GM19467 (cell line): ENCODE measurements at regions not wholly inside any gene's neighbourhood (a gene's known extent, or its start where the extent isn't known, plus 50 kb on each side); places are given as distances from the start of the nearest gene placed in this dataset.

ENCODE experiments used
- ATAC-seq: cut with Tn5 transposase; IDR thresholded peaks from one replicate; pipeline ENCODE4 v1.9.1; 2021; ENCODE audit warnings: mild to moderate bottlenecking, moderate library complexity; ENCODE audit not compliant: unreplicated experiment

- no peak for ATAC-seq
Measured at GRCh38 chr11:80827781-80828180, 1387.0 kb upstream of the TENM4 start.

DNA sequence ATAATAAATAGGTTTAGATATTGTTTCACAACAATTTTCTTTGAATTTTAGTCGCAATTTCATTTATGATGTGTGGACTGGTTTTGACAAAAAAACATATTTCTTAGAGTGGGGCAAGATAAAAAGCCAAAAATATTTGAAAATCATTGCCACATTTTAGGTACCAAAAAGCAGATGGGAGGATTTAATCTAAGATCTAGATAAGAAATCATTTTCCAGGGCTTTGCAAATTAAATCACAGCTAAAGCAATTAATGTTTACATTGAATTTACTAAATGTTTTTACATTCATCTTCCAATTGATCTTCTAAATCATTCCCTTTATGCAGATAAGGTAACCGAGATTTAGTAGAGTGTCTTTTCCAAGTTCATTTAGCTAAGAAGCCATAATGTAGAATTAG is 1386.0 kb upstream of the TENM4 start:
- no peak for ATAC-seq

DNA sequence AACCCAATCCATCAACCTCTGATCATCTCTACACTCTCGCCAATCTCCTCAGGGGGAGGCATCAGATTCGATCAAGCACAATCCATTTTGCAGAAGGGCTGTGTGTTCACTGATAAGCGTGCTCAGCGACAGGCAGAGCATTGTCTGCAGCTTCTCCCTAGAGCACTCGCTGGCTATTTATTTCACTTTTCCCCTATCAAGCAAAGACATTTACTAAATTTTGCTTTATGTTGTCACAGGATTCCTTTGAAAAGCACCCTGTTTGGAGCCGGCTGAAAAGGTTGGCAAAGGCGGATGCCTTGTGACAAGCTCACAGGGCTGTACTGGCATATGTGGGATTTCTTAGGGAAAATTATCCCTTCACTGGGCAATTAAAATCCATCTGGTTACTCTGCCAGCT is 1381.5 kb upstream of the TENM4 start:
- no peak for ATAC-seq

DNA sequence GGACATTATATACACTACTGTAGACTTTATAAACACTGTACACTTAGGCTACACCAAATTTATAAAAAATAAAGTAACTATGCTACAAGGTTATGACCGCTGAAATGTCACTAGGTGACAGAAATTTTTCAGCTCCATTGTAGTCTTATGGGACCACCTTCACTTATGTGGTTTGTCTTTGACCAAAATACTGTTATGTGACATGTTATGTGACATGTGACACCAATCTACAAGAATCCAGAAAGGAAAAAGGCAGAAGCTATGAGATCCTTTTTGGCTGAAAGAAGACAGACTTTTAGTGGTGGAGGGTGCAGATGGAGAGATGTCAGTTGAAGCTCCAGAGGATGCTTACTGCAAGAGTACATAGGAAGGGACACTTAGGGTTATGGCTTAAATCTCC is 1378.4 kb upstream of the TENM4 start:
- no peak for ATAC-seq

- no peak for ATAC-seq
Measured at GRCh38 chr11:80816966-80817365, 1376.1 kb upstream of the TENM4 start.

GRCh38 chr11:80816454-80816847 is 1375.6 kb upstream of the TENM4 start:
- ATAC-seq, result peak; percentile 20

DNA sequence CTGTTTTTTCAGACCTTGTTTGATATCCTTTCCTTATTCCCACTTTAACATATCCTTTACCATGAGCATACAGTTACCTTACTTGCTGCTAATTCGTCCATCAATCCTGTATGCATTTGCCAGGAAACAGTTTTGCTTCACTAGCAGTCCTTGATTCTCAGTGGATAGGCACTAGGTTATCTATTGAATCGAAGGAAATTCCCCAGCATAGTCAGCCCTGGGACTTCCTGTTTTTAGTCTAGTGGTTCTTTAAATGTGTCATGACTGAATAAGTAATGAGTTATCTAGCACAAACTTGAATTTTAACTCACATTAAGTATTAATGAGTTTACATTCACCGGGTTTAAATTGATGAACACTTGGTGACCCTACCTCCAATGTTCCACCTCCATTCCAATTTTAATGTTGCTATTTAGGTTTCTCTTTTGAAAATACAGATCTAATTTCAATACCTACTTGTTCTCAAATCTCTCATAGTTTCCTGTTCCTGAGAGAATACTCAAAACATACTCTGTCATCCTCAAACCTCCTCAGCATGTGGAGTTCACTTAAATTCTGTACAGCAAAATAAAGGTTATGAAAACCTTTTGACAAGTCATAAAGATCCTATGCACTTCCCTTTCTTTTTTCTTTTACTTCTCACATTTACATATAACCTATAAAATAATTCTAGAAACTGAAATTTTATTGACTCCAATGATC is 1375.1 kb upstream of the TENM4 start:
- peak; percentile 91 for ATAC-seq

DNA sequence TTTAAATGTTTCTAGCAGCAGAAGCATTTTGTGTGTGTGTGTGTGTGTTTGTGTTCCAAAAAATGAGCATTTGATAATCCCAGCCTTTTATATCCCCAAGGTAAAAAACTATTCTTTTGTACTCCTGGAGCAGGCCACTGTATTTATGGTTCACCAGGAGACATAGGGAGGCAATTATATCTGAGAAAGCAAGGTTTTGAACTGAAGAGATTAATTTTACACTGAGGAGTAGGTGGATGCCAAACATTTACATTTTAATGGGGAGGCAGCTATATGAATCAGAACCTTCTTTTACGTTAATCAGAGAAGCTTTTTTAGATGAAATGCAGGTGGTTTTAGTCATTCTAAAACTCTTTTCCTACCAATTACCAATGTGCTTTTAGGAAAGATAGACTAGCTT is 1374.0 kb upstream of the TENM4 start:
- ATAC-seq, result no peak

DNA sequence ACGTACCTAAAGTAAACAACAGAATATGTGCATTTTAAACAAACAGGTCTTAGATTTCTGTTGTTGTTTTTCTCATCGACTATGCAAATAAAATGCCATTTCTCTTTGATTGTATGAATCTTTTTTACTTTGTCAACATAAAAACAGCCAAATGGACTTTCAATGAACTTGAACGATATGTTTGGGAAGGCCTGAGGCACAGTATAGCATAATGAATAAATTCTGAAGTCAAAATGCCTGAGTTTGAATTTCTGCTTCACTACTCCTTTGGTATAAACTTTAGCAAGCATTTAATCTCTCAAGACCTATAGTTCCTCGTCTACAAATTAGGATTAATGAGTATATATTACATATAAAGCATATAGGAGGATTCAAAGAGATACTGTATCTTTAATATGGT is 1369.9 kb upstream of the TENM4 start:
- no peak for ATAC-seq

DNA sequence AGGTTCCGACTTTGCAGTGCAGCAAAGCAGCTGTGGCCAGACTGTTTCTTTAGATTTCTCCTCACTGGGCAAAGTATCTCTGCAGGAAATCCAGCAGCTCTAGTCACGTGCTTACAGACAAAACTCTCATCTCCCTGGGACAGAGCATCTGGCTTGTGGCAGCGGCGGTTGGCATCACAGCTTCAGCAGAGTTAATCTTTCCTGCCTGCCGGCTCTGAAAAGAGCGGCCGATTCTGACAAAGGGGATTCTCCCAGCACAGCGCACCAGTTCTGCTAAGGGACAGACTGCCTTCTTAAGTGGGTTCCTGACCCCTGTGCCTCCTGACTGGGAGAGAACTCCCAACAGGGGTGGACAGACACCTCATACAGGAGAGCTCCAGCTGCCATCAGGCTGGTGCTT is 1357.3 kb upstream of the TENM4 start:
- ATAC-seq, result no peak

DNA sequence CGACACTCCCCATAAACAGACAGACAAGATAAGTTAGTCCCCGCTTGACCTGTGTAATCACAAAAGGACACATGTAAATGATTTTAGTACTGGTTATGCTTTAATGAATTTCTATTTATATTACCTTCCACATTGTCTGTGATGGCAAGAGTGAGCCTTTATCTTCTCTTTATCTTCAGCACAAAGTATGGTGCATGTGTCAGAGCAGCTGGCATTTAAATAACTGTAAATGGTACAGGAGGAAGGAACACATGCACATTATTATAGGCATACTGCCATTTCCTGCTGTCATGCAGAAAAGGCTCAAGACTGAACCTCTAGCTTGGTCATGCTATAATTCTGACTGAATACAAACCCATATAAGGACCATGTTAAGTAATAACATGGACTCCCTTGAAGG is 1342.7 kb upstream of the TENM4 start:
- no peak for ATAC-seq

- no peak for ATAC-seq
Measured at GRCh38 chr11:80782135-80782885, 1341.5 kb upstream of the TENM4 start.

DNA sequence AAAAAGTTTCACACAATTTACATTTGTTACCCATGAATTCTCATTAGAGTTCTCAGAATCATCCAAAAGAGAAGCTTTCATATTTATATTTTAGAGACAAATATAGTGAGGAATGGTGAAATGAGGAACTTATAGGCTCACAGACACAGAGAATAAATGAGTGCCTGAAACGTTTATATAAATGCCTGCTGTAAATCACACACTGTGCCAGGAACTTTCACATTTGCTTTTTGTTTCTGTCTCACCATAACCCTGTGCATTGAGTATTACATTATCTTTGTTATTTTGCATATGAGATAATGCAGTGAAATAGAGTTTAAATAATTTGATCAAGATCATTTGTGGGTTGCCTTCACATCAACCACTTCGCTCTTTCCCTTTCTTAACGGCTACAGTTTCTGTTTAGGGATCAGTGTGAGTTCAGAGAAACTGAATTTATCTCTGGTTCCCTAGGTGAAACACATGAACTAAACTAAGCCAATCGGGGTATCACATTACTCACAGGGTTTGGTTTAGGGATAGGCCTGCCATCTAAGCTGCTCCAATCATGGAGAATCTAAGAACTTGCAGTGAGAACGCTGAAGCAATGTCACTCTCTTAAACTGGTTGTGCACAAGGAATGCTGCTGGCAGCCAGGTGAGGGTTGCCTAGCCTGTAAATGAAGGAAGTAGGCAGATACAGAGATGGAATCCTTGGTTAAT is 1339.2 kb upstream of the TENM4 start:
- no peak for ATAC-seq

- ATAC-seq, result no peak
Measured at GRCh38 chr11:80778941-80779340, 1338.1 kb upstream of the TENM4 start.

DNA sequence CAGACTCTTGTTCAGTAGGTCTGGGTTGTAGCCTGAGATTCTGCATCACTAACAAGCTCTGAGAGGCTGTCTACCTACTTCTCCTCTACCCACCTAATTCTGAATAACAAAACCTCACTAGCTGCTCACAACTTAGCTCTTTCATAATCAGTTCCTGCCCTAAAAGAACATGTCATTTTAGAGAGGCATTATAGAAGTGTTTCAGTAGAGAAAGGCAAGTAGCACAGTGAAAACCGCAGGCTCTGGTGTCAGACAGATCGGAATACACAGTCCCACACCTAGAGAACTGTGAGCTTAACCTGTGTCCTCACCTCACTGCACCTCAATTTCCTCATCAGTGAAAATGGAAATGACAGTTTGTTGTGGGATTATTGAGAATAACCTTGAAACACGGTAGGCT is 1337.6 kb upstream of the TENM4 start:
- ATAC-seq, result no peak

DNA sequence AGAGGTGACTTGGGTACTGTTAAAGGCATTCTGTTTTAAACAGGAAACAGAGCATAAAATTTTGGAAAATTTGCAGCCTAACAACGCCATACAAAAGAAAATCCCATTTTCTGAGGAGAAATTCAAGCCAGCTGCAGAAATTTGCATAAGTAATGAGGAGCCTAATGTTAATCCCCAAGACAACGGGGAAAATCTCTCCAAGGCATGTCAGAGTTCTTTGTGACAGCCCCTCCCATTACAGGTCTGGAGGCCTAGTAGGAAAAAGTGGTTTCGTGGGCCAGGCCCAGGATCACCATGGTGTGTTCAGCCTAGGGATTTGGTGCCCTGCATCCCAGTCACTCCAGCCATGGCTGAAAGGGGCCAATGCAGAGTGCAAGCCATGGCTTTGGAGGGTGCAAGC is 1333.1 kb upstream of the TENM4 start:
- no peak for ATAC-seq

- no peak for ATAC-seq
Measured at GRCh38 chr11:80771017-80771416, 1330.2 kb upstream of the TENM4 start.

DNA sequence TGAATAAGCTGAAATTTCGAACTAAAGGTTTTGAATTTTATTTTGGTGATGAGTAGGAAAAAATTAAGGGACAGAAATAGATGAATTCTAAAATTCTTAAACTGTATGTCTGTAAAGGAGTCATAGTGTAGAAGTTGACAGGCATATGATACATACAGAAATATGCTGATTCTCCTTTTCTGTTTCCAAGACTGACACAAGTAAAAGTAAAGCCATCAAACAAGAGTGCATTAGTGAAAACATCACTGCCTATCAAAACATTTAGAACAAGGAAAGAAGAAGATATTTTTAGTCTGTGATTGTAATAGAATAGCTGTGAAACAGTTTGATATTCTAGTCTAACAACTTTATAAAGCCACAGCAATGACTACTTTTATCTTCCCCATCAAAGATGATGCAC is 1318.0 kb upstream of the TENM4 start:
- no peak for ATAC-seq

GRCh38 chr11:80748207-80748925 is 1307.5 kb upstream of the TENM4 start:
- ATAC-seq, result no peak

GRCh38 chr11:80746300-80746699 is 1305.5 kb upstream of the TENM4 start:
- no peak for ATAC-seq

GRCh38 chr11:80745416-80745815 is 1304.6 kb upstream of the TENM4 start:
- ATAC-seq, result no peak
